Kidney epithelial cell (primary cell): ENCODE measurements at regions not wholly inside any gene's neighbourhood (a gene's known extent, or its start where the extent isn't known, plus 50 kb on each side); places are given as distances from the start of the nearest gene placed in this dataset.

Experiments
- DNase-seq: peaks from one replicate; pipeline ENCODE4 v3.0.0-alpha.2; 2010; ENCODE audit warnings: low read depth
- H3K27me3 ChIP-seq: 2 replicates; pipeline ENCODE4 v1.6.0; 2011; ENCODE audit warnings: low read length; ENCODE audit not compliant: control insufficient read depth, insufficient read depth
- H3K36me3 ChIP-seq: 2 replicates; pipeline ENCODE4 v1.5.1; 2011; ENCODE audit warnings: low read length; ENCODE audit not compliant: control insufficient read depth, insufficient read depth
- H3K4me3 ChIP-seq: 2 replicates; pipeline ENCODE4 v1.5.1; 2011; ENCODE audit warnings: low read depth, mild to moderate bottlenecking, control low read depth, low read length
- CTCF ChIP-seq: IDR thresholded peaks from 2 replicates; pipeline ENCODE4 v1.5.1; 2011; ENCODE audit warnings: mild to moderate bottlenecking, moderate library complexity, low read length, control low read depth, inconsistent platforms; ENCODE audit not compliant: insufficient read depth, poor library complexity, severe bottlenecking

- Histone ChIP-seq H3K36me3 (no peaks in the 10 kb centered on the region), H3K4me3 (no peak overlapping the region), H3K27me3 (no peaks in the 10 kb centered on the region)
- no peak for DNase-seq
- no peak for TF ChIP-seq CTCF
These were observed 853.8 kb downstream of the CDH8 start for GRCh38 chr16:61182391-61182790.

- no peak for DNase-seq
- Histone ChIP-seq H3K4me3 (no peak overlapping the region), H3K27me3 (no peaks in the 10 kb centered on the region), H3K36me3 (no peaks in the 10 kb centered on the region)
- no peak for TF ChIP-seq CTCF
These were observed 854.3 kb downstream of the CDH8 start for GRCh38 chr16:61181982-61182381.

DNA sequence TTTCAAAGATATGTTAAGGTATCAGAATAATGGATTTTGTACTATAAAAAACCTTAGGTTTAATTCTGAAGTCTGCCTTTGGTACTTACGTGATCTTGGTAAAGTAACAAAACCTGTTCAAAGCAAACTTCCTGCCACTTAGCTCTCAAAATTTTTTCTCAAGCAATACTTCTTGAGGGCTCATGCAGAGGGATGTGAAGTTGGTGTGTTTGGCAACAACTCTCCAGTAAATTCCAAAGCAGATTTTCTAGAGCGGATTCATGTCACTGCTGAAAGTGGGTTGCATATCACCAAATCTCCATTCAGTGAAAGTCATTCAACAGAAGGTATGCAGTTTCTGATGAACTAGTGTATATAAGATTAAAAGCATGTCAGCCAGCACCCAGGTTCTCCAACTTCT, 856.7 kb downstream of the CDH8 start:
- Histone ChIP-seq H3K27me3 (no peaks in the 10 kb centered on the region), H3K36me3 (no peaks in the 10 kb centered on the region), H3K4me3 (no peak overlapping the region)
- DNase-seq, result no peak
- TF ChIP-seq CTCF, result no peak

DNA sequence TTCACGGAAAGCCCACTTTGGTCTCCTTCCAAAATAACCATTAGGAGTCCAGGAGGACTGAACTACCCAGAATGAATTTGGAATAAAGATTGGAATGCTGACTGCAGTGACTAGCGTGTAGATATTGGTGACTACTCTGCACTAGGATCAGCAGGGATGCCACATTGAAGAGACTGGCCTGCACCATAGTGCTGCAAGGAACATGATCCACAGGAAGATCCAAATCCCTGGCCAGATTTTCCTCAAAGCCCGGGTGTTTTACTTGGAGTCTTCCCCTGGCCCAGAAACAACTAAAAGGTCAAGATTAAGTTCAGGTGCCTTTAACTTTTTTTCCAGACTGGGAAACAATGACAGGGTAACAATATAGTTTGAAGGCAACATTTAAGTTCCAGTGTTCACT, 870.4 kb downstream of the CDH8 start:
- Histone ChIP-seq H3K27me3 (no peaks in the 10 kb centered on the region), H3K36me3 (no peaks in the 10 kb centered on the region), H3K4me3 (no peak overlapping the region)
- no peak for DNase-seq
- TF ChIP-seq CTCF, result no peak

- H3K27me3 ChIP-seq, result no peaks in the 10 kb centered on the region
- DNase-seq, result no peak
- TF ChIP-seq CTCF, result no peak
- H3K4me3 ChIP-seq, result no peak overlapping the region
- H3K36me3 ChIP-seq, result no peaks in the 10 kb centered on the region
These were observed 885.9 kb downstream of the CDH8 start for GRCh38 chr16:61150351-61150750.

GRCh38 chr16:61149709-61150108, 886.5 kb downstream of the CDH8 start:
- no peak for TF ChIP-seq CTCF
- no peaks in the 10 kb centered on the region for H3K36me3 ChIP-seq
- DNase-seq, result no peak

More at GRCh38 chr16:61149709-61150108, 886.5 kb downstream of the CDH8 start:
- Histone ChIP-seq H3K4me3 (no peak overlapping the region), H3K27me3 (no peaks in the 10 kb centered on the region)
